HepG2 (cell line): ENCODE measurements at regions not wholly inside any gene's neighbourhood (a gene's known extent, or its start where the extent isn't known, plus 50 kb on each side); places are given as distances from the start of the nearest gene placed in this dataset.

Experiments
- DDIT3 ChIP-seq: sonication (generic); formaldehyde crosslinking; IDR thresholded peaks from 2 replicates; pipeline ENCODE4 v1.4.0; 2020; ENCODE audit warnings: mild to moderate bottlenecking, missing genetic modification reagents
- HNRNPH1 ChIP-seq: fragments of 200-400 bp; formaldehyde crosslinking; optimal IDR thresholded peaks from 2 replicates; pipeline ENCODE3; 2017; ENCODE audit warnings: mild to moderate bottlenecking, low read depth, low read length
- NPAS2 ChIP-seq: sonication (generic); formaldehyde crosslinking; IDR thresholded peaks from 2 replicates; pipeline ENCODE4 v1.8.0; 2022; ENCODE audit warnings: mild to moderate bottlenecking, missing genetic modification reagents, borderline replicate concordance
- POLR2AphosphoS5 ChIP-seq: IDR thresholded peaks from 2 replicates; pipeline ENCODE4 v1.6.1; 2012; ENCODE audit warnings: low read depth, low read length
- SP1 ChIP-seq, 2 experiments: fragments of 450-650 bp in 1 of 2; sonication (generic) in 1 of 2; formaldehyde crosslinking in 1 of 2; IDR thresholded peaks; 2 replicates each; pipeline versions ENCODE4 v1.4.0 to v1.6.1; 2016 to 2020; ENCODE audit warnings: missing genetic modification reagents in 1 of 2
- ZBTB7B ChIP-seq: sonication (generic); formaldehyde crosslinking; IDR thresholded peaks from 2 replicates; pipeline ENCODE4 v1.4.0; 2020; ENCODE audit warnings: missing genetic modification reagents
- ZNF543 ChIP-seq: sonication (generic); formaldehyde crosslinking; IDR thresholded peaks from 2 replicates; pipeline ENCODE4 v1.4.0; 2020; ENCODE audit warnings: mild to moderate bottlenecking, missing genetic modification reagents
- TF ChIP-seq, protein P1 (sequence below), 2 experiments: sonication (generic) in 1 of 2; formaldehyde crosslinking in 1 of 2; IDR thresholded peaks; 2 replicates each; pipeline versions ENCODE4 v1.5.1 to v1.6.1; 2011 to 2020; ENCODE audit warnings: borderline replicate concordance in 1 of 2, low read depth in 1 of 2, low read length in 1 of 2, mild to moderate bottlenecking in 1 of 2, missing genetic modification reagents in 1 of 2, moderate library complexity in 1 of 2
- TF ChIP-seq, protein P2 (sequence below): sonication (generic); formaldehyde crosslinking; IDR thresholded peaks from 2 replicates; pipeline ENCODE4 v1.5.0; 2020; ENCODE audit warnings: mild to moderate bottlenecking, missing genetic modification reagents, moderate library complexity

GRCh38 chr4:112978691-112979472, 70.6 kb upstream of the ANK2 start:
- no peak for TF ChIP-seq ZNF543 (CRISPR knock-in tag)
- no peak for TF ChIP-seq DDIT3 (CRISPR knock-in tag)
- TF ChIP-seq POLR2AphosphoS5, result no peak
- TF ChIP-seq ZBTB7B (CRISPR knock-in tag), result no peak
- no peak for TF ChIP-seq SP1 (IDR thresholded peaks at IDR 0.05)
- no peak for TF ChIP-seq SP1 (CRISPR knock-in tag; IDR thresholded peaks at IDR 0.05)
- TF ChIP-seq NPAS2 (CRISPR knock-in tag), result no peak
- TF ChIP-seq, protein P1, sequence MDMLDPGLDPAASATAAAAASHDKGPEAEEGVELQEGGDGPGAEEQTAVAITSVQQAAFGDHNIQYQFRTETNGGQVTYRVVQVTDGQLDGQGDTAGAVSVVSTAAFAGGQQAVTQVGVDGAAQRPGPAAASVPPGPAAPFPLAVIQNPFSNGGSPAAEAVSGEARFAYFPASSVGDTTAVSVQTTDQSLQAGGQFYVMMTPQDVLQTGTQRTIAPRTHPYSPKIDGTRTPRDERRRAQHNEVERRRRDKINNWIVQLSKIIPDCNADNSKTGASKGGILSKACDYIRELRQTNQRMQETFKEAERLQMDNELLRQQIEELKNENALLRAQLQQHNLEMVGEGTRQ (IDR thresholded peaks at IDR 0.05; ENCODE audit: low read depth, low read length), result no peak
- TF ChIP-seq, protein P1 (CRISPR knock-in tag; IDR thresholded peaks at IDR 0.05; ENCODE audit: borderline replicate concordance), result no peak
- TF ChIP-seq, protein P2, sequence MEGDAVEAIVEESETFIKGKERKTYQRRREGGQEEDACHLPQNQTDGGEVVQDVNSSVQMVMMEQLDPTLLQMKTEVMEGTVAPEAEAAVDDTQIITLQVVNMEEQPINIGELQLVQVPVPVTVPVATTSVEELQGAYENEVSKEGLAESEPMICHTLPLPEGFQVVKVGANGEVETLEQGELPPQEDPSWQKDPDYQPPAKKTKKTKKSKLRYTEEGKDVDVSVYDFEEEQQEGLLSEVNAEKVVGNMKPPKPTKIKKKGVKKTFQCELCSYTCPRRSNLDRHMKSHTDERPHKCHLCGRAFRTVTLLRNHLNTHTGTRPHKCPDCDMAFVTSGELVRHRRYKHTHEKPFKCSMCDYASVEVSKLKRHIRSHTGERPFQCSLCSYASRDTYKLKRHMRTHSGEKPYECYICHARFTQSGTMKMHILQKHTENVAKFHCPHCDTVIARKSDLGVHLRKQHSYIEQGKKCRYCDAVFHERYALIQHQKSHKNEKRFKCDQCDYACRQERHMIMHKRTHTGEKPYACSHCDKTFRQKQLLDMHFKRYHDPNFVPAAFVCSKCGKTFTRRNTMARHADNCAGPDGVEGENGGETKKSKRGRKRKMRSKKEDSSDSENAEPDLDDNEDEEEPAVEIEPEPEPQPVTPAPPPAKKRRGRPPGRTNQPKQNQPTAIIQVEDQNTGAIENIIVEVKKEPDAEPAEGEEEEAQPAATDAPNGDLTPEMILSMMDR (CRISPR knock-in tag), result no peak
- TF ChIP-seq HNRNPH1, result no peak
